HG03457 (cell line): ENCODE measurements at regions not wholly inside any gene's neighbourhood (a gene's known extent, or its start where the extent isn't known, plus 50 kb on each side); places are given as distances from the start of the nearest gene placed in this dataset.

ENCODE experiments used
- ATAC-seq: cut with Tn5 transposase; IDR thresholded peaks from one replicate; pipeline ENCODE4 v1.9.1; 2021; ENCODE audit warnings: moderate number of reproducible peaks; ENCODE audit not compliant: unreplicated experiment

DNA sequence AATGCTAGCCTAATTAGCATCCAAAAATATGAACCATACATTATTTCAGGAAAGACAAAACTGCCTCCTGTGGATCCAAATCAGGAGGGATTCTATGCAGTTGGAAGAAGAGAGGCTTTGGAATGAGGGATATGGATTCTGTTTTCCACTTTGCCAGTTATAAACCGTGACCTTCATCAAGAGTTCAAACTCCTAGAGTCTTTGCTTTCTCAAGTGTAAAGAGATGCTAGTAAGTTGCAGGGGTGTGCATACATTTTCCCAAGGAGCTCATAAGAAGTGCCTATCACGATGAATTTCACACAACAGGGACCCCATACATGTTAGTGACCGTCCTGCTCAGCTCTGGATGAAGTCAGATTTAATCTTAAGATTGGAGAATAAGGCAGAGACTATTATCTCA lies 542.5 kb downstream of the SOX11 start:
- ATAC-seq = no peak

DNA sequence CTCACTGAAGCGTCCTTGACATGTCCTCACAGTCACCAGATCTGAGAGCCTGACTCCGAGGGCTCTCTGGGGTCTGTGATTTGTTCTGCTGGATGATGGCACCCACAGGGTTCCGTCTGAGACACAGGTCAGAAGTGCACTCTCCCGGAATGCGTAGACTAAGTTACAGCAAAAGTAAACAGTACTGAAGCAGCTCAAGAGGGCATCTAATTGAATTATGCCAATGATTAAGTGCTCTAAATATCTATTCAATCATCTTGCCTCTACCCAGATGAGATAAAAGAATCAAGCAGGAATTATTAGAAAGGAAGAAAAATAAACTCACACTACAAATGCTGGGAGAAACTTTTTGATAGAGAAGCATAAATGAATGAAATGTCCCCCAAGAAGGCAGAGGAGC lies 544.1 kb downstream of the SOX11 start:
- no peak for ATAC-seq

DNA sequence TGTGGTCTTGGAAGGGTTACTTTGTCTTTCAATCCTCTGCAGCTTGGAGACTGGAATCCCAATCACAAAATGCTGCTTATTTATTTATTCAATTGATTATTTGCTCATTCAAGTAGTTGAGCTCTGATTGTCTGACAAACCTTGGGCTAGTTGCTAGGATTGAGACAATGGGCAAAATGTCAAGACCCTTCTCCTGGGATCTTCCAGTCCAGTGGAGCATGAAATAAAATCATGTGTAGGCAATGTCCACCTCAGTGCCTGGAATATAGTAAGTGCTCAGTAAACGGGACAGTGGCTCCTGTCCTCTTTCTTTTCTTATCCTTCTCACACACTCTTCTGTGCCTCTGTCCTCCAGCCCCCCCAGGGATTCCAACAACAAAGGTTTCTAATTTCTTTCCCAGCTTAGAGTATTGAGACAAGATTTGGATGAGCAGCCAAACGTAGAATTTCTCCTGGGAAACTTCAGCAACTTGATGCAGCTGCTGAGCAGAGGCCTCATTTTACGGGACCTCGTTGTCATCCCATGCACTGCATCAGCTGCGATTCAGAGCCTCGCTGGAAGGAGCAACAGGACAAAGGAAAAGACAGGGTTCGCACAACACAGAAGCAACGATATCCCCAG lies 545.0 kb downstream of the SOX11 start:
- no peak for ATAC-seq

DNA sequence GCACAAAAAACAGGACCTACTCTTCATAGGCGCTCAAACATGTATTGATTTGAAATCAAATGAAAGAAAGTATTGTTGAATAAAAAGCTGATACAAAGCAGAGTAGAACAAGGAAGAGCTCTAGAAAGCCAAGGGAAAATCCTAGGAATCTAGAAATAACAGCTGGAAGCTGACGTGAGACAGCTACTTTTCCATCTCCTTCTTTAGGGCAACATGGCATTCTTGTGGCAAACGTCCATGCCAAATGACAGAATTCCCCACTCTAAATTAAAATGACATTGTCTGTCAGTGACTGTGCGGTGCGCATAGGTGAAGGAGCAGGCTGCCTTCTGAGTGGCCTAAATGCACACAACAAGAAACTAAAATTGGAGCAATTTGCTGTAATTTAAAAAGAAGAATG lies 557.4 kb downstream of the SOX11 start:
- ATAC-seq = no peak

DNA sequence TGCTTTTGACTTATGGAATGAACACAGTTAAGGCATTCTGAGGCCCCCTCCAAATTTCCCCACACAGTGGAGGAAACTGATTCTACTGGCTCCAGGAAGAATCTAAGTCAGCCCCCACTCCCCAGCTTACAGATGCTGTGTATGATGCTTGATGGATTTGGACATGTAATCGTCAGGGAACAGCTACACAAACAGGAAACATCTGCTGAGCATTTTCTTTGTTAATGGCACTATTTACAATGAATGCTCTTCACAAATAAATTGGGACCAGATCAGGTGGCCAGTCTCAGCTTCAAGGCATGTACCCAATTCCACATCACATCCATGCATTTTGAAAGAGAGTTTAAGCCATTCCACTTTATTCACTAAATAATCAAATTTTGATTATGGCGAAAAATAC lies 562.3 kb downstream of the SOX11 start:
- no peak for ATAC-seq

DNA sequence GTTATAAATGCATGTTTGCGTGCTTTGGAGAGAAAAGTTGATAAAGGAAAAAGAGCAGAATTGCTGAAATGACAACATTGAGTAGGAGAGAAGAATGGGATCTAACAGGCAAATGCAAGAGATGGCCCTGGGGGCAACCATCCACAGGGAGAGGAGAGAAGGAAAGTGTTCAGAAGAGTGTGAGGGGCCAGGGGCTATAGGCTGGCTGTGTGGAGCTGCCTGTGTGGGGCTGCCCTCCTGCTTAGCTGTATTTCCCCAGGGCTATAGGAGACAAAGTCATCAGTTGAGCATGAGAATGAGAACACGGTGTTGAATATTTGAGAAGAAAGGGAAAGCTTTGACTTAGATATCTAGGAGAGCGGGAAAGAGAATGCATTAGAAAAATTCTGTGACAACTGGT lies 572.0 kb downstream of the SOX11 start:
- ATAC-seq = no peak

DNA sequence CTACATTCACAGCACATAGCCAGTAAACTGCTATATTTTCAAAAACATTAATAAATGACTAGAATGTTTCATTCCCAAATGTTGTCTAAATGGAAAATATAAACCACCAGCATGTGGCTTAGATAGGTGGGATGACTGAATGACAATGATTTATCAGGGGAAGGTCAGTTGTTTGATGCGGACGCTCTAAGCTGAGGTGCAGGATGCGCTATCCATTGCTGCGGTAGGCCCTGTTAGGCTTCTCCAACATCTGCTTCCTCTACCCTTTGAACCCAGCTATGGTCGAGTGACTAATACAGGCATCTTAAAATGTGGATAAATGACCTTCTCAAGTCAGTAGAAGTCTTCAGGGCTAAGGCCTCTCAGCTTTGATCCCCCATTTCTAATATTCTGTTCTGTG lies 584.2 kb downstream of the CMPK2 start:
- ATAC-seq = no peak

DNA sequence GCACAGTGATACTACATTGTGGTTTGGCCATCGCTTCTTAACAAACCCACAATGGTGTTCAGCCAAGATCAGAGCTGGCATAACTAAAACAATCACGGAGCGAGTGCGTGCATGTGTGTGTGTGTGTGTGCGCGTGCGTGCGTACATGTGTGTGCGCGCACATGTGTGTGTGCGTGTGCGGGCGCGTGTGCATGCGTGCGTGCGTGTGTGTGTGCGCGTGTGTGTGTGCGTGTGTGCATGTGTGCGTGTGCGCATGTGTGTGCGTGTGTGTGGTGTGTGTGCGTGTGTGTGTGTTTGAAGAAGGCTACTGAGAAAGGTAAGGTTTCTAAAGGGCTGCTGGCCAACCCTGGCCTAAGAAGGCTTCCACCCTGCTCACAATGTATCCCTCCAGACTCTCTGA lies 582.4 kb downstream of the CMPK2 start:
- ATAC-seq = no peak

DNA sequence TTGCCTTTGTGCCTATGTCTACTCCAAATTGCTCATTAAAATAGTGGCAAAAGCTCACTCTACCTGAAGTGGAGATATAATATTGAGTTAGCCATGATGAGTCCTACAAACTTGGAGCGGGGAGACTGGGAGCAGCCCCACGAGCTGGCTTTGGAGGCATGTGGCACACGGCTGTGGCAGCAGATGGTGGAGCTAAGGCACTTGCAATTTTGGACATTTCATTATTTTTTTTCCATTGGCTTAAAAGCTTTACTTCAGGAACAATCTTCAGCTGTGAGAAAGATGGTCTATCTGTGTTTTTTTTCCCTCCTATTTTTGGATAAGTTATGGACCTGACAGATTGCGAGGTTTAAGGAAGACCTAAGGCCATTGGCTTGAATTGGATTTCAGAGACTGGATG lies 578.3 kb downstream of the CMPK2 start:
- ATAC-seq = no peak

DNA sequence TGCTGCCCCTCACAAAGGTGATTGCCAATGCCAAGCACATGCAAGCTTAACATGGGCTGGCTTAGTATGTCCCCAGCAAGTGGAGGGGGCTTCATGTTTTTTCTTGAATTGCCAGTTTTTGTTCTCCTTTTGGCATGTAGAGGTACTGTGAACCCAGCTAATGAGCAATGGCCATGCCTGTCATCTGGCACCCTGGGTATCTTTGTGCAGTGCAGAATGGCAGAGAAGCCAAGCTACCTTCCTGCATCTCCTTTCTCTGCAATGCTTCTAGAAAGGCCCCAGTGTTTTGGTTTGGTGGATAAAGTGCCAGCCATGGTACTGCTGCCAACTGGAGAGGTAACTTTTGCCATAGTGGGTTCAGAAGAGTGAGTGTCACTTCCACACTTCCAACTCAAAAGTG lies 576.9 kb downstream of the CMPK2 start:
- ATAC-seq = no peak

DNA sequence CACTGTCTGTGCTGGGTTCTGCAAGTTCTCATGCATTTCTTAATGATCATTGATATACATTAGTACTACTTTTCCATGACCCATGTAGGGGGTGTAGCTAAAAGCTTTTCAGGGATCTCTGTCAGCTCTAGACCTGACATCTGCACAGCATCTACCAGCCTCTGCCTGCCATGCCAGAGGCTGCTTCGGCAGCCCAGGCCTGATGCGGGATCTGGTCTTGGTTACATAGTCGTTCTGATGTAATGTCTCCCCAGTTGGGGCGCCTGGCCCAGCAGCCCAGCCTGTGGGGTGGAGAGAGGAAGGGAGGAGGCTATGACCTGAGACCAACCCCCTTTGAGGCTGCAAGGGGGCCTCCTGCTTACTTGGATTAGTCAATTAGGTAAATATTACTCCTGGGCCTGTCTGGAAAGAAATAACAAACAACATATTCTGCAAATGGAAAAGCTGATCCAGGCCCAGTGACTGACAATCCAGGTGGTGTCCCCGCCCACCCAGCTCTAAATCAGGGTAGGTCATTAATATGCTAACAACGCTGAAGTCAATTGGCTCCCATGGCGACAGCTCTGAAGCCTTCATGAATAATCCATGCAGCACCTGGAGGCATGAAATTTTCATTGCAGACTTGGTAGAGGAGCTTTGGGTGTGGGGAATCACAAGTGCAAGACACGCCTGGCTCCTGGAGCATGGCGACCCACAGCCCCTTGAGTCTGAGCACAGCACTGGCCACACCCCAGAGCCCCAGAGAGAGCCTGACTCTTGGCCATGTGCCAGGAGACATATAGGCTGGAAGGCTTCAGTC lies 575.3 kb downstream of the CMPK2 start:
- ATAC-seq = no peak

DNA sequence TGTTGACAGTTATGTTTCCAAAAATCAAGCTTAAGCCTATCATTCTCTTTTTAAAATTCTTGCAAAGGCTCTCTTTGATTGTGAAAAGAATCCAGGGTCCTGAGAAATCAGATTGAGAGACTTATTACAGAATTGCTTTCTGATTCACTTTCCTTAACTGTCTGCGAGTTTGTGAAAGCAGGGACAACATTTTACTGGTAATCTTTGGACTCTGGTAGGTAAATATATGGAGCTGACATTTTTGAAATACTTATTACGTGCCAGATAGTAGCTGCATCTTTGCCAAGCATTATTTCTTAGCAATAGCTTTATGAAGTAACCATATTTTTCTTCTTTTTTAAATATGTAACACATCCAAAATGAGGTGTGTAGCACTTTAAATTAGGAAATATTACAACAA lies 570.9 kb downstream of the CMPK2 start:
- ATAC-seq = no peak

DNA sequence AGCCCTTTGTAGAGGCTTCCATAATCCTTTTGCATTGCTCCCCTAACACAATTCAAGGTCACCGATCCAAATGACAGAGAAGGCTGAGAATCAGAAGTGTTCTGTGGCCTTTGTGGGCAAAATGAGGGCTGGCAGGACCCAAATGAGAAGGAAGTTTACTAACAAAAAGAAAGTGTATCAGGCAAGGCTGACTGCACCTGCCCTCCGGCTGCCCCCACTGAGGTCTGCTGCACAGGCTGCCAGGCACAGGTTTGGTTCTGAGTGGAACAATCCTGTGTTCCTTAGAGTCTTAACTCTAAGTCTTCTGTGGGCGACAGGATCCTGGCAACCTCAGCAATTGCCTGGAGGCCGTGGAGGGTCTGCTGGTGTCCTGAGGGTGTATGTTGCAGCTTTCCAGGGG lies 568.5 kb downstream of the CMPK2 start:
- no peak for ATAC-seq

DNA sequence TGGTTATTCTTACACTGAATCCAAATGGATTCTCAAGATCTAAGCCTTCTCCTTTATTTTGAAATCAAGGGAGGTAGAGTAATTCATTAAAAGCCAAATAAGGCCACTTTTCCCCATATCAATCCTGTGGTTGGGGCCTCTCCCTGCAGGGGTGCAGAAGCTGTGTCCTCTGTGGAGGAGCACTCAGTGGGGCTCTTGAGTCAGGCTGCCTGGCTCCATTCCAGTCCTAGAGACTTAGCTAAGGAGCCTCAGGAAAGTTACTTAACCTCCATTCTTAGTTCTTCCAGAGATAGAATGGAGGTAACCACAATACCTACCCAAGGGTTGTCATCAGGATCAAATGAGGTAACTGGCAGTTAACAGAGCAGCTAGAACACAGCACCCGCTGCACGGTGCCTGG lies 564.3 kb downstream of the CMPK2 start:
- no peak for ATAC-seq

DNA sequence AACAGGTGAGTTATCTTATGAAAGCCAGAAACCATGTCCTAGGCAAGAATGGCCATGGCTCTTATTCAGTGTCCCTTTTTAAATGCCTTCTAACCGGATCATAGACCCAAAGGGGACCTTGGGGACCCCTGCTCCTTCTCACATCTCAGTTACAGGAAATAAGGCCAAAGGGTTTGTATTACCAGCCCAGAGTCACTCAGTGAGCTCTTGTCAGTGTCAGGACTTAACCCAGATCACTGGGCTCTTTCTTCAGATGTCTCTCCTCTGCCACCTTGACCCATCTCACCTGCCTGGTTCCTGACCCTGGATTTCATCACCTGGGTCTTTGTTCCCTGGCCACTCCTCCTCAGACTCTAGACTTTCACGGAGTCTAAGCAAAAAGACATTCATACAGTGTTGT lies 556.7 kb downstream of the CMPK2 start:
- ATAC-seq = no peak

DNA sequence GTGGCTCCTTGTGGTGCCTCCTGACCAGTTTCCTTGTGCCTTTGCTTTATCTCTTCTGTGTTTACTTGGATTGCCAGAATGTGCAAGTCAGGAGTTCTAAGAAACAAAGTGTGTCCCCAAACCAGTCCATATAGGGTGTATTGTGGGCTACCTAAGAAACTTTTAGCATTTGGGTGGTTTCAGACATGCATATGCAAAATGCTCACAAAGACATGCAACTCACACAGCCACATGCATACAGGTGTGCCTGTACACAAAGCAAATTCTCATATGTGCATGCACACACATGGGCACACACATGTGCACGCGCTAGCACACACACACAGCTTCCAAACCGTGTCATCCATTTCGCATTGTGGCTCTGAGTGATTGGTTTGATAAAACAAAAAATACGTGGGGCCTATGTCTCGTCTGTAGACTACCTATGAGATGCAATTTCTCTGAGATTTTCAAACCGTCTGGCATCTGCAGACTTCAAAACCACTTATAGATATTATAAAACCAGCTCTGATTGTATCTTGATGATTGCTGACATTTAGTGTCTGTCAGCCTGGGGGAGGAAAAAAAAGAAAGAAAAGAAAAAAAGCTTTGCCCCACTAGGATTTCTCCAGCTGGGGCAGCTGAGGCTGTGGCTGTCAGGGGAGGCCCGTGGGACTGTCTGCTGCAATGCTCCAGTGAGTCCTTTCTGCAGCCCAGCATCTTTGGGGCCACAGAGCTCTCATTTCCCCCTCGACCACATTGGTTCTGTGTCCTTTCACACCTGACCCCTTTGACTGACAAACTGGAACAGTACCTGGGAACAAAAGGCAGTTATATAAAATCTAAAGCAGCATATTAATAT lies 556.1 kb downstream of the CMPK2 start:
- ATAC-seq = peak; percentile 48

DNA sequence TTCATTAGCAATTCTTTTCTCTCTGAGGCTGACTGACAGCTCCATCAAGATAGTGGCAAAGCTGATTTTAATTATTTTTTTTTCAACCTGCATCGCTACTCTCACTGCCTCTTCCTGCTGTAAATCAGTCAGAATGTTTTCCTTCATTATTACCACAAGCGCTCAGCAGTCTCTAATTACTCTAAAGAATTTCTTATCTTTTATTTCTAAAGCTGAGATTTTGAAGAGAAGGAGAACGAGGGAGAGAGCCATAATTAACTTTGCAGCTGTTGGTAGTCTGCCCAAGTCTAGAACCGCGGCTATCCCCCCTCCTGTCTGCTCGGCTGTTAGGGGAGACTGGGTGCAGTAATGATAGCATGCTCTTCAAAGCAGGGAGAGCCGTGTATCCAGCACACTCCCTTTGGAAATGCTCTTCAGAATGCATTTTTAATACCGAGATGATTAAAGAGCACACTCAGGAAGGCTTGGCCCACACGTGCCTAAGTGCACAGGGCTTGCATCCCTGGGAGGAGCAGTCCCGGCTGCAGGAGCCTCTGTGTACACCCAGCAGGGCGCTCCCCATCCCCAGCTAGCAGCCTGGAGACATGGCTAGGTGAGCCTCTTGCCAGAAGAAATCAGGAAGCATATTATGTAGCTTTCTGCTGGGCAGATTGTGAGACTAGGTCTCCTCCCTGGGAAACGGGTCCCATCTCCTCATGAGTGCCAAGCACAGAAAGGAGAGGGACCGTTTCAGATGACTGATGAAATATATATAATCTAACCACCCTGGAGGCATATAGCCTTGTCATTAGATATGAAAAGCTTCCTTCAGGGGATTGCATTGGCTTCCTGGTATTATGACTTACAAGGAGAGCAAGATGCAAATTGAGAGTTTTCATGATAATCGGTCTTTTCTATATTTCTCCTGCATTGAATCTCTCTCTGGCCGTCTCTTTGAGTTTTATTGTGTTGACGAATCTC lies 555.2 kb downstream of the CMPK2 start:
- no peak for ATAC-seq

DNA sequence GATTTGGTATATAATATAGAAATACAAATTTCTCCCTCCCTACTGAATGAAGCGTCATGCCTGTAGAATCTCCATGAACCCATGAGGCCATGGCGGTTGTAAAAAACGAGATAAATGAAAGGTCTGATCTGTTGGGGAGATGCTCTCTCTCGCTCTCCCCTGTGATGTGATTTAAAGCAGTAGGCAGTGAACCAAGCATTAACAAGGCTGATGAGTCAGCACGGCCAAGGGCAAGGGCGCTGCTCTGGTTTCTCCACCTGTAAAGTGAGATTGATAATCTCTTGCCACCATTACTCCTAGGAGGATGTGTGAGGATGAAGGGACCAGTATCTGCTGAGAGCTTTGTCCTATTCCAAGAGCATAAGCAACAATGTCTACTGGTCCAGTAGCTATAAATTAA lies 553.3 kb downstream of the CMPK2 start:
- ATAC-seq = no peak

DNA sequence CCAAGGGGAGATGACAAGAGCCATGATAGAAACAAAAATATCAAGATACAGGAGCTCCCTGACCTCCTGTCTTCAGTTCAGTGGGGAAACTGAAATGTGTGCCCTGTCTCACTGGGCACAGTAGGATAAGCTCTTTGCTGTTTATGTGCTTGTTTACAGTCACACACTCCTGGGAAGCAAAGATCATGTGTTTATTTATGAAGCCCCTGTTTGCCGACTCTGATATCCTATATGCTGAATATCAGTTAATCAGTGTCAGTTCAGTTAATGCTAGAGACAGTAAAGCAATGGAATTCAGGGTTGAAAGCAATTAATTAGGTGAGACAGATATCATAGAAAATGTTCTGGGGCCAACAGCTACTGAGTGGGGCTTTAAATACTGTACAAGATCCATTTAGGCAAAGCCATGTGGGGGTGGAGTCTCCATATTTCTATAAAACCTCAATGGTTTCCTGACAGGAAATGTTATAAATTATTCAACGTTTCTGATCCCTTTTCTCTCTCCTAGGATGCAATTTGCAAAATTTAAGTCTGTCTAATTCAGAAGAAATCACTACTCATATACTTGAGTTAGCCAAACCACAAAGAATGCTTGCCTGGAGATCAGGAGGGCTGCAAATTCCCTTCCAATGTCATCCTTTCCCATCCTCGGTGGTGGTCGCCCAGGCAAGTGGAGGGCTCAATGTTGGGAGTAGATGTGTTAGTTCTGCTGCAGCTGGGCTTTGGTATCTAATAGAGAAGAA lies 551.3 kb downstream of the CMPK2 start:
- ATAC-seq = no peak

DNA sequence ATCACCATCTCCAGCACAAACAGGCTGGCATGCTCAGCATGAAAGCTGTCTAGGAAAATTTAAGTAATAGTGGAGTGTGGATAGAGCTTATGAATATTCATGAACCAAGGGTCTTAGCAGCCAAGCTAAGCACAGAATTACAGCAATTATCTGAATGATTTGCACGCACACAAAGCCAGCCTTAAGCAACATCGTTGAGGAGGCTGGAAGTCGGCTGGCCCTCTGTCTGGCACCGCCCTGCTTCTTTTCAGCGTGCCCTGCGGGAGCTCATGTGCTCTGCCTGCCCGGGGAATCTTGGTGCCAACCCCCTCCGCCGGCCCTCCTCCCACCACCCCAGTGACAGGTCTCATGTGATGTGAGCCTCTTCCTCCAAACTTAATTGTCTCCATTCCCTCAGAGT lies 540.1 kb downstream of the CMPK2 start:
- no peak for ATAC-seq
